Muscle layer of duodenum (tissue), 2 donors: ENCODE measurements at regions not wholly inside any gene's neighbourhood (a gene's known extent, or its start where the extent isn't known, plus 50 kb on each side); places are given as distances from the start of the nearest gene placed in this dataset.

Source experiments
- H3K27ac ChIP-seq: one replicate; pipeline ENCODE4 v1.7.0; 2013; ENCODE audit warnings: mild to moderate bottlenecking, low read length
- H3K27me3 ChIP-seq: one replicate; pipeline ENCODE4 v1.7.0; 2013; ENCODE audit warnings: low read depth, mild to moderate bottlenecking, control low read depth, low read length
- H3K36me3 ChIP-seq, 2 donors: one replicate each; pipeline ENCODE4 v1.7.0; 2013; ENCODE audit warnings: low read length in 2 of 2, control low read depth in 1 of 2, mild to moderate bottlenecking in 1 of 2; ENCODE audit not compliant: insufficient read depth in 2 of 2, control insufficient read depth in 1 of 2
- H3K4me1 ChIP-seq, 2 donors: one replicate each; pipeline ENCODE4 v1.7.0; 2013; ENCODE audit warnings: low read length in 2 of 2, mild to moderate bottlenecking in 2 of 2, control low read depth in 1 of 2, moderate library complexity in 1 of 2; ENCODE audit not compliant: insufficient read depth in 2 of 2, control insufficient read depth in 1 of 2
- H3K4me3 ChIP-seq, 2 donors: one replicate each; pipeline ENCODE4 v1.7.0; 2013; ENCODE audit warnings: low read length in 2 of 2, low read depth in 1 of 2, mild to moderate bottlenecking in 1 of 2
- H3K9me3 ChIP-seq, 2 donors: one replicate each; pipeline ENCODE4 v1.7.0; 2013; ENCODE audit warnings: low read length in 2 of 2, control low read depth in 1 of 2, mild to moderate bottlenecking in 1 of 2; ENCODE audit not compliant: control insufficient read depth in 1 of 2
- donor health status: healthy.

DNA sequence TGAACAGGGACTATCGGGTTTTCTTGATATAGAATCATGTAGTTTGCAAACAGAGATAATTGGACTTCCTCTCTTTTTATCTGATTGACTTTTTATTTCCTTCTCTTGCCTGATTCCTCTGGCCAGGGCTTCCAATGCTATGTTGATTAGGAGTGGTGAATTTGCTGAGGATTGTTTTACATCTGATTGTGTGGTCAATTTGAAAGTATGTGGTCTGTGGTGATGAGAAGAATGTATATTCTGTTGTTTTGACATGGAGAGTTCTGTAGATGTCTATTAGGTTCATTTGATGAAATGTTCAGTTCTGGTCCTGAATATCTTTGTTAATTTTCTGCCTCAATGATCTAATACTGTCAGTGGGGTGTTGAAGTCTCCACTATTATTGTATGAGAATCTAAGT lies 713.2 kb upstream of the CCDC179 start:
- Histone ChIP-seq H3K36me3 (no peaks in the 10 kb centered on the region), H3K9me3 (no peaks in the 10 kb centered on the region), H3K27me3 (no peaks in the 10 kb centered on the region), H3K4me1 (no peaks in the 10 kb centered on the region), H3K27ac (no peak overlapping the region), H3K4me3 (no peak overlapping the region)

DNA sequence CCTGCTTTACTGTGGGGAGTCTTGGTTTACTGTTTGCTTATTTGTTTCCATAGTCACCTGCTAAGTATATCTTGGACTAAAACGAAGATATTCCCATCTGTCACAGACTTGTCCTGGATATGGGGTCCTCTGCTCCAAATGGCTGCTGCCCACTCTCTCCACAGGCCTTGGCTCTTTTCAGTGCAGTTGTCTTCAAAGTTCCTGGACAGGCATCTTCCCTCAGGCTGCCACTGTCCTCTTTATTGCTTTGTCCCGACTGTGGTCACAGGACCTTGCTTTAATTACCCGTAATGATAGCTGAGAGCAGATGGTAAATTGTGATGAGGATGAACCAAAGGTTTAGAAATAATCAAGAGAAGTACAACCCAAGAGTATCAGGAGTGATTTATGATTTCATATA lies 713.9 kb upstream of the CCDC179 start:
- Histone ChIP-seq H3K4me3 (no peak overlapping the region), H3K36me3 (no peaks in the 10 kb centered on the region), H3K27ac (no peak overlapping the region), H3K27me3 (no peaks in the 10 kb centered on the region), H3K9me3 (no peaks in the 10 kb centered on the region), H3K4me1 (no peaks in the 10 kb centered on the region)

DNA sequence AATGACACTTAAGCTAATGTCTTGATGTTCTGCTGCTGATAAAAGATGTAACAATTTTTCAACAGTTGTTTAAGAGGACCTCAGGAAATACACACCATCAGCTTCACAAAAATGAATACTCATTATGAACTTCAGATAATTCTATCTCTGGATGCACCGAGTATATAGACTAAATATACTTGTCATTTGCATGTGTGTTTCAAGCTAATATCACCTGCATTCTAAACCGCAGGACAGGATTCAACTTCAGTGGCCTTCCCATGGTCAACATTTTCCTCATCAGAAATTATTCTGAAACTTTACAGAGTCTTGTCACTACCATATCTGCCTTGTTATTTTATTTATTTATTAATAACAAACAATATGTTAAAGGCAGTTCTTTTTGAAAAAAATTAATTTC lies 717.0 kb upstream of the CCDC179 start:
- H3K9me3 ChIP-seq: no peaks in the 10 kb centered on the region
- H3K27ac ChIP-seq: no peak overlapping the region
- no peaks in the 10 kb centered on the region for H3K27me3 ChIP-seq
- H3K36me3 ChIP-seq: no peaks in the 10 kb centered on the region
- no peak overlapping the region for H3K4me3 ChIP-seq
- no peaks in the 10 kb centered on the region for H3K4me1 ChIP-seq

DNA sequence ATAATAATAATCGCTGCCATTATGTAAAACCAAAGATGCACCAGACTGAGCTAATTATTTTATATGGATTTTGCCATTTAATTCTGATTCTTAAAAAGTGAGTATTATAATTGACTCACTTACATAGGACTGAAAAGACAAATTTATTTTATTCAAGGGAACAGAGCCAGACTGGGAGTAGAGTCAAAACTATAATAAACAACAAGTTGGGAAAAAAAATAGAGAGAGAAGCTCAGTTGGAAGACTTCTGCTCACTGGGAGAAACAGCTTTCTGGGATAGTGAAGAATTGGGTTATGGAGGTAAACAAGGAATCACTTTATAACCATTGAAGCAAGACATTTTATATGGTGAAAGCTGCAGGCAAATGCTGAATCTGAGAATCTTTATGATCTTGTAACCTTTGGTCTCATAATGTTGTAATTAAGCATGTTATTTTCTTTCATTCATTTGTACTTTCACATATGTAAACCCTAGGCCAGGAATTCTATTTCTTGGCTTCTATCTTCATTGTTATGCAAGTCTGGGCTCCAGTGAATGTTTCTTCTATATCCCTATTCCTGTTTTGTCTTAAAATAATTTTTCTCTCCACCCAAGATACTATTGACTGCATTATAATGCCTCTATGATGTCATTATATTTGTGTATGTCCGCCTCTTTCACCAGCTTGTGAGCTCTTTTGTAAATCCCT lies 725.3 kb upstream of the CCDC179 start:
- Histone ChIP-seq H3K27me3 (no peaks in the 10 kb centered on the region), H3K4me1 (peaks cover 0 to 6% of the 10 kb centered on the region in 2 donors), H3K9me3 (no peaks in the 10 kb centered on the region), H3K27ac (no peak overlapping the region), H3K36me3 (no peaks in the 10 kb centered on the region), H3K4me3 (no peak overlapping the region)

DNA sequence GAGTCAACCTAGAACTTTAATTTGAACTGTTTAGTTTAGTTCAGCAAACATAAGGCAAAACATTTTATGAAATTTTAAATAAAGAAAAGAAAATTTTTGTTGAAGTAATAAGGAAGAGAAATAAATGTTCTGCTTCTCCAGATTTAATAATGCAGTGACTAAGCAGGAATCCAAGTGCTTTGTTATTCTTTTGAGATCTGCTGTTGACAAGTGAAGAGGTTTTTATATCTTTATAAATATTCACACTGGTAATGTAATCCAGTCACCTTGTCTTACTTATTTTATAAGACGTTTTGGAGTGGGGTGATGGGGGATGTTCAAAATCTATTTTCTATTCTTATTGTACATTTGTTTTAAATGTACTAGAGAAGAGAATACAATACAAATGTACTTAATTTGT lies 725.9 kb upstream of the CCDC179 start:
- H3K36me3 ChIP-seq: no peaks in the 10 kb centered on the region
- no peak overlapping the region for H3K4me3 ChIP-seq
- H3K27me3 ChIP-seq: no peaks in the 10 kb centered on the region
- peaks cover 0 to 6% of the 10 kb centered on the region in 2 donors for H3K4me1 ChIP-seq
- no peak overlapping the region for H3K27ac ChIP-seq
- H3K9me3 ChIP-seq: no peaks in the 10 kb centered on the region

DNA sequence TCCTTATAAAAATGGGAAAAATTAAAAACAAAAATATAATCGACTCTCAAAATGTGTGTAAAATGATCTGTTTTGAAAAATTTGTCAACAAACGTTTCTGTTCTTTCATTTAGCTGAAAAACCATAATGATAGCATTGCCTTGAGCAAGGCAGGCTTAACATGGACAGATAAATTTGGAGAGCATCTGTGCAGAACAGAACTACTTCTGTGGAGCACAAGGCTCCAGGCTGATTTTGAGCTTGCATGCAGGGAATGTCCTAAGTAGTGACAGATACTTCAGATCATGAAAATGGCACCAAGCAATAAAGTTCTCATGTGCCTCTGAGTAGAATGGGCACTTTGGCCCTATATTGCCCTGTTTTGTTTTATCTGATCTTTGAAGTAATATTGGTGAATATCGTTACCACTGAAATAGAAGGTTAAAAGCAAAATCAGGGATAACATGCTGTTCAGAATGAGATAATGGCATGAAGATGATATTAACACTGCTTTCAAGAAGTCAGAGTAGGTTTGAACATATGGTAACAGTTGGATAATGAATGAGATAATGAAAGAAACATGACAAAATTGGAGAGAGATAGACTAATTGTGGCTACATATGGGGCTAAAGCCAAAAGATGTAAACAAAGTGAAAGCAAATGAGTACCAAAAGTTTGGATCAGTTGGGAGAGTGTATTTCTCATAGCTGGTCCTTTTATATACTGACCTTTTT lies 730.5 kb upstream of the CCDC179 start:
- Histone ChIP-seq H3K27me3 (no peaks in the 10 kb centered on the region), H3K9me3 (no peaks in the 10 kb centered on the region), H3K27ac (no peak overlapping the region), H3K36me3 (no peaks in the 10 kb centered on the region), H3K4me3 (no peak overlapping the region), H3K4me1 (peaks cover 0 to 6% of the 10 kb centered on the region in 2 donors)

DNA sequence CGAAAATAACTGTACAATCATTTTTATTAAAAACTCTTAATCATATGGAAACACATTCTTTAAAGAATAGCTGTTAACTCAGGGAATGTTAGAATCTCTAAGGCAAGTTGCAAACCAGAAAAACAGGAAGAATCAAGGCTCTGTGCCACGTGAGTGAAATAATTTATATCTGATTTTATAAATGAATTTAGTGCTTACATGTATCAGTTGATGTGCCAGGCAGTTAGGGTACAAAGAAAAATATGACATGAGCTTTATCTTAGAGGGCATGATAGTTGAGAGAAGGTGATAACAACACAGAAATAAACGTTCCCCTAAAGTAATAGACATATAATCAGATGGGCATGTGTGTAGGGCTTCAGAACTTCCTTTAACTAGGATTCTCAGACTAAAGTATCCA lies 734.5 kb upstream of the CCDC179 start:
- peaks cover 0 to 2% of the 10 kb centered on the region in 2 donors for H3K9me3 ChIP-seq

DNA sequence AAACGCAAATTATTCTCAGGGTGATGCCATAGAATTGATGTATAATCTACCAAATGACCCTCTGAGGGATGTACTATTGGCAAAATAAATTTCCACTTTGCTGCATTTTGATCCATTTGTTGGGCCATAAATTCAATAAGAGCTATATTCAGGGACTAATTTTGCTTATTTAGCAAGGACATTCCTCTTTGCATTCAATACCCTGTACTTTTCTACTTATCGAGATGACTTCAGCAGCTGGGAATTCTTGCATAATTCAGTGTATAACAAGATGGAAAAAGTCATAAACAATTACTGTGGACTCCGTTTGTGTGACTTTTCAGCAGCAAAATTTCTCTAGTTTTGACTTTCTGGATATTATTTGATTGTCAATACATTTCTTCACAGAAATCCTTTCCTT lies 744.7 kb upstream of the CCDC179 start:
- no peak overlapping the region for H3K27ac ChIP-seq
- no peaks in the 10 kb centered on the region for H3K36me3 ChIP-seq
- H3K4me1 ChIP-seq: no peaks in the 10 kb centered on the region
- H3K27me3 ChIP-seq: no peaks in the 10 kb centered on the region
- H3K9me3 ChIP-seq: no peaks in the 10 kb centered on the region
- H3K4me3 ChIP-seq: no peak overlapping the region

More for the DNA sequence above, 734.5 kb upstream of the CCDC179 start:
- no peaks in the 10 kb centered on the region for H3K27me3 ChIP-seq
- H3K4me1 ChIP-seq: no peaks in the 10 kb centered on the region
- H3K36me3 ChIP-seq: no peaks in the 10 kb centered on the region
- no peak overlapping the region for H3K4me3 ChIP-seq
- H3K27ac ChIP-seq: no peak overlapping the region

DNA sequence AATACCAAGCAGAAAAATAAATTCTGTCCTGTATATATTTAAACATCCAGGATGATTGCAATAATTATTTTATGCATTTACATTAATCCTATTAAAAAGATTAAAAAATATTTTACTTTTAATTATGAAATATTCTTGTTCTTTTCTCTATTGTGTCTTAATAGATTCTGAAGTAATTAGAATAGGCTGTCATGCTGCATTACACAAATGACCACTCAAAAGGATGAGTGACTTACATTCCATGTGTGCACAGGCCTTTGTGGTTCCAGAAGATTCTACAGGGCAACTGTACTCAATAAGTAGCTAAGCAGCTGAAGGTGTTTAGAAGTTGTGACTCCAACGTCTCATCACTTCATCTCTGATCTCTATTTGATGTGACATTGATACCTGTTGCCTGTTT lies 745.9 kb upstream of the CCDC179 start:
- Histone ChIP-seq H3K4me3 (no peak overlapping the region), H3K27ac (no peak overlapping the region), H3K9me3 (no peaks in the 10 kb centered on the region), H3K36me3 (no peaks in the 10 kb centered on the region), H3K27me3 (no peaks in the 10 kb centered on the region), H3K4me1 (no peaks in the 10 kb centered on the region)

DNA sequence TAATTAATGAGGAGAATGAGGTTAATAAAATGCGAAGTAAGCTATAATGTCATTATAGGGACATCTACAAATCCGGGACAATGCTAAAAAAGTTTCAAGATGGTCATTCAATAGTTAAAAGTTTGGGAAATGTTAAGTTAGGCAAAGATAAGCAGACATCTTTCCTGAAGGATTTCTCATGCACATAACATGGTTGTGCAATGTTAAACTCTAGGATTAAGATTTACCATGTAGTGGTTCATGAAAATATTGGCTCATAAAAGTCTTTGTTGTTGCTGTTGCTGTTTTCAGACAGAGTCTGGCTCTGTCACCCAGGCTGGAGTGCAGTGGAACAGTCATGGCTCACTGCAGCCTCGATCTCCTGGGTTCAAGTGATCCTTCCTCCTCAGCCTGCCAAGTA lies 751.5 kb upstream of the CCDC179 start:
- Histone ChIP-seq H3K9me3 (peaks cover 0 to 3% of the 10 kb centered on the region in 2 donors), H3K27ac (no peak overlapping the region), H3K4me1 (no peaks in the 10 kb centered on the region), H3K27me3 (no peaks in the 10 kb centered on the region), H3K36me3 (no peaks in the 10 kb centered on the region), H3K4me3 (no peak overlapping the region)

DNA sequence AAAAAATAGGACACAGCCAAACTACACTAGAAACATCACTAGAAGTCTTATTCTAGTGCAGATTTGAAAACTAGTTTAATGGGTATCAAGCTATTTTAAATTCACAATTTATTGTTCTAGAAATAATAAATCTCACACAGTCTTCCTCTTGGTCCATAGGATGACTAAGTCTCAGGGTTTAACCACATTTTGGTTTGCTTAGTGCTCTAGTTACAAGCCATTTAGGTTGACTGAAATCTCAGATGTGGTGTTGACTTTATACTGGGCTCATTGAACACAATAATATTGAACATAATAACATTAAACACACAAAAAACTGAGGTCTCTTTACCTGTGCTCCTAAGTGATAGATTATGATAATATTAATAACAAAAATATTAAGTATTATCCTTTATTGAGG lies 760.3 kb upstream of the CCDC179 start:
- no peaks in the 10 kb centered on the region for H3K27me3 ChIP-seq
- no peaks in the 10 kb centered on the region for H3K36me3 ChIP-seq
- no peak overlapping the region for H3K27ac ChIP-seq
- H3K4me1 ChIP-seq: no peaks in the 10 kb centered on the region
- H3K9me3 ChIP-seq: peaks cover 0 to 4% of the 10 kb centered on the region in 2 donors
- H3K4me3 ChIP-seq: no peak overlapping the region

DNA sequence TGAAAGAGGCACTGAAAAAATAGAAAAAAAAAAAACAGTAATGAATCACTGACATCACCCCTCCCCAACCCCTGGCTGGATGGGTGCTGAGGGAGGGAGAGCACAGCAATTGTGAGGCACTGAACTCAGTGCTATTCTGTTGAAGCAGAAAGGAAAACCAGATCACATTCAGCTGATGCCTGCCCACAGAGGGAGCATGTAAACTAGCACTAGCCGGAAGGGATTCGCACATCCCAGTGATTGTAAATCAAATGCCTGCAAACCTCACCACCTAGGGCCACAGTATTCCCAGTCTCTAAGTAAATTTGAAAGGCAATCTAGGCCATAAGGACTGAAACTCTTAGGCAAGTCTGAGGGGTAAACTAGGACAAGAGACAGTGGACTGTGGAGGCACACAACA lies 772.0 kb upstream of the CCDC179 start:
- no peak overlapping the region for H3K4me3 ChIP-seq
- H3K9me3 ChIP-seq: peaks cover 0 to 6% of the 10 kb centered on the region in 2 donors
- H3K27ac ChIP-seq: no peak overlapping the region
- H3K27me3 ChIP-seq: no peaks in the 10 kb centered on the region
- H3K36me3 ChIP-seq: no peaks in the 10 kb centered on the region
- H3K4me1 ChIP-seq: no peaks in the 10 kb centered on the region
